GM21737 (cell line): ENCODE measurements at regions not wholly inside any gene's neighbourhood (a gene's known extent, or its start where the extent isn't known, plus 50 kb on each side); places are given as distances from the start of the nearest gene placed in this dataset.
"Not testable (repeated sequence)": the region's sequence is repeated elsewhere in the genome, so short reads cannot be mapped to it uniquely, and the experiment has no call there.

Experiments used
- ATAC-seq: cut with Tn5 transposase; IDR thresholded peaks from one replicate; pipeline ENCODE4 v1.9.1; 2021; ENCODE audit warnings: mild to moderate bottlenecking, moderate library complexity; ENCODE audit not compliant: unreplicated experiment

- no peak for ATAC-seq
Observed at GRCh38 chr5:135184646-135185045, 150.6 kb upstream of the PITX1 start.

- ATAC-seq: no peak
Observed at GRCh38 chr5:135183464-135183863, 149.4 kb upstream of the PITX1 start.

GRCh38 chr5:135182675-135183074 is 148.6 kb upstream of the PITX1 start:
- no peak for ATAC-seq

- no peak for ATAC-seq
Observed at GRCh38 chr5:135181653-135182052, 147.6 kb upstream of the PITX1 start.

GRCh38 chr5:135179308-135179980 is 145.4 kb upstream of the PITX1 start:
- no peak for ATAC-seq

- no peak for ATAC-seq
Observed at GRCh38 chr5:135178476-135179155, 144.6 kb upstream of the PITX1 start.

GRCh38 chr5:135177591-135177990 is 143.6 kb upstream of the PITX1 start:
- no peak for ATAC-seq

- no peak for ATAC-seq
Observed at GRCh38 chr5:135176991-135177390, 143.0 kb upstream of the PITX1 start.

GRCh38 chr5:135174315-135175096 is 140.5 kb upstream of the PITX1 start:
- ATAC-seq: no peak

GRCh38 chr5:135173662-135174290 is 139.7 kb upstream of the PITX1 start:
- ATAC-seq: no peak

GRCh38 chr5:135172718-135173117 is 138.7 kb upstream of the PITX1 start:
- ATAC-seq: no peak

- no peak for ATAC-seq
Observed at GRCh38 chr5:135171336-135171735, 137.3 kb upstream of the PITX1 start.

- no peak for ATAC-seq
Observed at GRCh38 chr5:135170500-135170899, 136.5 kb upstream of the PITX1 start.

GRCh38 chr5:135169753-135170152 is 135.7 kb upstream of the PITX1 start:
- no peak for ATAC-seq

GRCh38 chr5:135167634-135168033 is 133.6 kb upstream of the PITX1 start:
- ATAC-seq: no peak

- ATAC-seq: not testable (repeated sequence)
Observed at GRCh38 chr5:135164873-135165614, 131.0 kb upstream of the PITX1 start.

GRCh38 chr5:135163964-135164363 is 129.9 kb upstream of the PITX1 start:
- no peak for ATAC-seq

GRCh38 chr5:135163391-135163790 is 129.4 kb upstream of the PITX1 start:
- no peak for ATAC-seq

GRCh38 chr5:135162661-135163265 is 128.7 kb upstream of the PITX1 start:
- ATAC-seq: no peak

- ATAC-seq: no peak
Observed at GRCh38 chr5:135161221-135161620, 127.2 kb upstream of the PITX1 start.
